Hepatocyte (in vitro differentiated cells): ENCODE measurements at regions not wholly inside any gene's neighbourhood (a gene's known extent, or its start where the extent isn't known, plus 50 kb on each side); places are given as distances from the start of the nearest gene placed in this dataset.
A peak's percentile ranks its signal among the peaks of the same experiment; 100 is the strongest.

Experiments used
- DNase-seq: peaks from one replicate; pipeline ENCODE4 v3.0.0-alpha.2; 2016; ENCODE audit warnings: low spot score
- H2AFZ ChIP-seq: fragments of 200-600 bp; sonication (generic); 2 replicates; pipeline ENCODE4 v1.6.0; 2016; ENCODE audit warnings: antibody characterized with exemption, mild to moderate bottlenecking
- H3K27ac ChIP-seq: fragments of 200-600 bp; sonication (generic); 2 replicates; pipeline ENCODE4 v1.5.1; 2016; ENCODE audit warnings: mild to moderate bottlenecking
- H3K27me3 ChIP-seq: fragments of 200-600 bp; sonication (generic); 2 replicates; pipeline ENCODE4 v1.6.1; 2016
- H3K36me3 ChIP-seq: fragments of 200-600 bp; sonication (generic); replicated peaks from 2 replicates; pipeline ENCODE4 v1.5.1; 2016; ENCODE audit warnings: low read depth; ENCODE audit not compliant: insufficient read depth
- H3K4me1 ChIP-seq: fragments of 200-600 bp; sonication (generic); 2 replicates; pipeline ENCODE4 v1.5.1; 2016; ENCODE audit warnings: mild to moderate bottlenecking, moderate library complexity; ENCODE audit not compliant: insufficient read depth
- H3K4me2 ChIP-seq: fragments of 200-600 bp; sonication (generic); 2 replicates; pipeline ENCODE4 v1.6.0; 2016
- H3K4me3 ChIP-seq: fragments of 200-600 bp; sonication (generic); 2 replicates; pipeline ENCODE4 v1.5.1; 2016; ENCODE audit warnings: mild to moderate bottlenecking
- H3K79me2 ChIP-seq: fragments of 200-600 bp; sonication (generic); 2 replicates; pipeline ENCODE4 v1.6.0; 2017; ENCODE audit warnings: mild to moderate bottlenecking
- H3K9me2 ChIP-seq: fragments of 200-600 bp; sonication (generic); replicated peaks from 2 replicates; pipeline ENCODE4 v1.6.0; 2017; ENCODE audit warnings: mild to moderate bottlenecking; ENCODE audit not compliant: insufficient read depth
- H3K9me3 ChIP-seq: fragments of 200-600 bp; sonication (generic); 2 replicates; pipeline ENCODE4 v1.5.1; 2016; ENCODE audit warnings: low read depth, mild to moderate bottlenecking
- H4K20me1 ChIP-seq: fragments of 200-600 bp; sonication (generic); 2 replicates; pipeline ENCODE4 v1.6.0; 2016; ENCODE audit warnings: mild to moderate bottlenecking; ENCODE audit not compliant: insufficient read depth, poor library complexity, severe bottlenecking
- EZH2 ChIP-seq: fragments of 200-600 bp; sonication (generic); IDR thresholded peaks from 2 replicates; pipeline ENCODE4 v1.6.1; 2016; ENCODE audit warnings: antibody characterized with exemption, mild to moderate bottlenecking, borderline replicate concordance
- EZH2phosphoT487 ChIP-seq: fragments of 200-600 bp; sonication (generic); IDR thresholded peaks from one replicate; pipeline ENCODE4 v1.6.1; 2018; ENCODE audit warnings: antibody characterized with exemption, mild to moderate bottlenecking, low read depth, moderate library complexity; ENCODE audit not compliant: unreplicated experiment, severe bottlenecking
- WGBS: methylation state at CpG from one replicate; pipeline ENCODE4 v1.1.6; 2016; ENCODE audit warnings: low lambda C conversion rate; ENCODE audit errors: missing lambda C conversion rate; 5-methylcytosine and 5-hydroxymethylcytosine counted together
- TF ChIP-seq, protein P1 (sequence below): fragments of 200-600 bp; sonication (generic); IDR thresholded peaks from 2 replicates; pipeline ENCODE4 v1.5.1; 2016; ENCODE audit warnings: antibody characterized with exemption, mild to moderate bottlenecking; ENCODE audit not compliant: poor library complexity

- Histone ChIP-seq H3K4me3 (no peak overlapping the region), H3K27me3 (no peaks in the 10 kb centered on the region), H3K79me2 (no peaks in the 10 kb centered on the region), H3K9me3 (no peaks in the 10 kb centered on the region), H3K9me2 (no peaks in the 10 kb centered on the region), H3K36me3 (no peaks in the 10 kb centered on the region), H3K4me2 (no peak overlapping the region), H4K20me1 (no peaks in the 10 kb centered on the region), H2AFZ (no peak overlapping the region), H3K4me1 (no peaks in the 10 kb centered on the region), H3K27ac (no peak overlapping the region)
- 54% methylated on average over 4 of the region's 4 CpGs for WGBS
- TF ChIP-seq EZH2, result no peak
- no peak for TF ChIP-seq EZH2phosphoT487
- TF ChIP-seq, protein P1, sequence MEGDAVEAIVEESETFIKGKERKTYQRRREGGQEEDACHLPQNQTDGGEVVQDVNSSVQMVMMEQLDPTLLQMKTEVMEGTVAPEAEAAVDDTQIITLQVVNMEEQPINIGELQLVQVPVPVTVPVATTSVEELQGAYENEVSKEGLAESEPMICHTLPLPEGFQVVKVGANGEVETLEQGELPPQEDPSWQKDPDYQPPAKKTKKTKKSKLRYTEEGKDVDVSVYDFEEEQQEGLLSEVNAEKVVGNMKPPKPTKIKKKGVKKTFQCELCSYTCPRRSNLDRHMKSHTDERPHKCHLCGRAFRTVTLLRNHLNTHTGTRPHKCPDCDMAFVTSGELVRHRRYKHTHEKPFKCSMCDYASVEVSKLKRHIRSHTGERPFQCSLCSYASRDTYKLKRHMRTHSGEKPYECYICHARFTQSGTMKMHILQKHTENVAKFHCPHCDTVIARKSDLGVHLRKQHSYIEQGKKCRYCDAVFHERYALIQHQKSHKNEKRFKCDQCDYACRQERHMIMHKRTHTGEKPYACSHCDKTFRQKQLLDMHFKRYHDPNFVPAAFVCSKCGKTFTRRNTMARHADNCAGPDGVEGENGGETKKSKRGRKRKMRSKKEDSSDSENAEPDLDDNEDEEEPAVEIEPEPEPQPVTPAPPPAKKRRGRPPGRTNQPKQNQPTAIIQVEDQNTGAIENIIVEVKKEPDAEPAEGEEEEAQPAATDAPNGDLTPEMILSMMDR, result no peak
- DNase-seq, result no peak
Measured at GRCh38 chr2:13113002-13113401, 396.3 kb downstream of the TRIB2 start.

GRCh38 chr2:13114391-13114790 lies 397.7 kb downstream of the TRIB2 start:
- peak; percentile 32 for DNase-seq
- Histone ChIP-seq H3K79me2 (no peaks in the 10 kb centered on the region), H3K4me1 (no peaks in the 10 kb centered on the region), H2AFZ (no peak overlapping the region), H4K20me1 (no peaks in the 10 kb centered on the region), H3K36me3 (no peaks in the 10 kb centered on the region), H3K9me3 (no peaks in the 10 kb centered on the region), H3K4me3 (no peak overlapping the region), H3K9me2 (no peaks in the 10 kb centered on the region), H3K27me3 (no peaks in the 10 kb centered on the region), H3K4me2 (no peak overlapping the region), H3K27ac (no peak overlapping the region)
- TF ChIP-seq EZH2phosphoT487 (no peak), EZH2 (no peak)
- TF ChIP-seq, protein P1, result no peak
- 29% methylated on average over 1 of the region's 1 CpG for WGBS

DNA sequence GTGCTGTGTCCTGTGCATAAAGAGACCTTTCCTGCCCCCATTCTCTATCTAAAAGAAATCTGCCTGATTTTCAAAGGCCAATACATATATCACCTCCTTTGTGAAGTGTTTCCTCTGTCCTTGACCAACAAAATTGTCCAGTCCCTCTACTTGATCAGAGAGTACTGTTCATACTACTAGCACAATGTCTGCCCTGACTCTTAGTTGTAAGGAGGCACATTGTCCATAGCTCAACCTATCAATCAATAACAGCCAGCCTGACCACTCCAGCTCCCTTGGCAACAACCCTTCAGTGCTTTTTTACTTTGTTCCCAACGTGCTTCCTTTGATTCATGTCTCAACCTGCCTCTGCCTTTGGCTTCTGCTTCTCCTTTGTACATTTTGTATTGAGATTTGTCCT lies 398.9 kb downstream of the TRIB2 start:
- Histone ChIP-seq H3K4me2 (no peak overlapping the region), H2AFZ (no peak overlapping the region), H3K79me2 (no peaks in the 10 kb centered on the region), H3K9me2 (no peaks in the 10 kb centered on the region), H3K36me3 (no peaks in the 10 kb centered on the region), H3K27me3 (no peaks in the 10 kb centered on the region), H3K4me3 (no peak overlapping the region), H4K20me1 (no peaks in the 10 kb centered on the region), H3K4me1 (no peaks in the 10 kb centered on the region), H3K9me3 (no peaks in the 10 kb centered on the region), H3K27ac (no peak overlapping the region)
- TF ChIP-seq, protein P1, result no peak
- no peak for TF ChIP-seq EZH2
- TF ChIP-seq EZH2phosphoT487, result no peak
- 17% methylated on average over 1 of the region's 1 CpG for WGBS
- no peak for DNase-seq

- H3K79me2 ChIP-seq, result no peaks in the 10 kb centered on the region
- no peak overlapping the region for H2AFZ ChIP-seq
- H4K20me1 ChIP-seq, result no peaks in the 10 kb centered on the region
- TF ChIP-seq, protein P1, result no peak
- TF ChIP-seq EZH2, result no peak
- no peak for TF ChIP-seq EZH2phosphoT487
- no peak overlapping the region for H3K27ac ChIP-seq
- no peak for DNase-seq
- H3K4me2 ChIP-seq, result no peak overlapping the region
- no peaks in the 10 kb centered on the region for H3K36me3 ChIP-seq
- H3K9me3 ChIP-seq, result no peaks in the 10 kb centered on the region
- H3K4me1 ChIP-seq, result no peaks in the 10 kb centered on the region
- 91% methylated on average over 6 of the region's 6 CpGs for WGBS
- H3K27me3 ChIP-seq, result no peaks in the 10 kb centered on the region
- H3K4me3 ChIP-seq, result no peak overlapping the region
- no peaks in the 10 kb centered on the region for H3K9me2 ChIP-seq
Measured at GRCh38 chr2:13121096-13121495, 404.4 kb downstream of the TRIB2 start.
